Stimulated activated CD8-positive, alpha-beta memory T cell treated with anti-CD3 and anti-CD28 coated beads, Interleukin-15, amount 100 ng/mL, for 48 hours (primary cell): ENCODE measurements at regions not wholly inside any gene's neighbourhood (a gene's known extent, or its start where the extent isn't known, plus 50 kb on each side); places are given as distances from the start of the nearest gene placed in this dataset.

Experiments used
- DNase-seq, 2 donors: peaks; one replicate each; pipeline ENCODE4 v3.0.0-alpha.2; 2020; ENCODE audit warnings: low read depth in 2 of 2

DNA sequence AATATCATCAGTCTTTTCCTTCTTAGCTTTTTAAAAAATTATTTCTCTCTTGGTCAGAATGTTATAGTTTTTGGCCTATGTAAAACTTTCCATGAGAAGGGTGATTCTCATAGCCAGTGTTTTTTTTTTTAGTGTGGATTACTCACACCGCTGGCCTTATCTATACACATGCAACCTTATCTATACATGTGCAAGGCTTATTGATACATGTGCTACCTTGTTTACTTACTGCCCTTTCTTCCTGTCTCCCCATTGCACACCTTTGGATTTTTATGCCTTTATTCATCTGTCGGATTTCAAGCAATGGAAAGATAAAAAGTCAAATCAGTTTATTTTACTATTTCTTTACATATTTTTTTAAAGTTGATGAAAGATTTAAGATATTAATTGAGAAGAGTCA is 660.0 kb upstream of the FZD8 start:
- DNase-seq: no peak

DNA sequence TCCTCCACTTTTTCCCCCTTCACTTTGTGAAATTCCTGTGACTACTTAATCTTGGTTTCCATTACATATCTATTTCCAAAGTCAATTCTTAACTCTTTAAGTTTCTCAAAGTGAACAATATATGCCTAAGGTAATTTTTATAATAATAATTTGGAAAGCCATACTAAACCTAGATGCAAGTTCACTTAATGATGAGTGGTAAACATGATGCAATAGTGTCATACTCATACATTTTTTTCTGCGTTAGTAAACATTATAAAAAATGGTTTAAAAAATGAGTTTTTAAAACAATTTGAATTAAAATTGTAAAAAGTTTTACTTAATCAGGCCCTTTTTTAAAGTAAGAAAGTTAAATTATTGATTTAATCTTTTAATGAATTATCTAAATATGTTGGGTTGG is 659.4 kb upstream of the FZD8 start:
- DNase-seq: no peak

DNA sequence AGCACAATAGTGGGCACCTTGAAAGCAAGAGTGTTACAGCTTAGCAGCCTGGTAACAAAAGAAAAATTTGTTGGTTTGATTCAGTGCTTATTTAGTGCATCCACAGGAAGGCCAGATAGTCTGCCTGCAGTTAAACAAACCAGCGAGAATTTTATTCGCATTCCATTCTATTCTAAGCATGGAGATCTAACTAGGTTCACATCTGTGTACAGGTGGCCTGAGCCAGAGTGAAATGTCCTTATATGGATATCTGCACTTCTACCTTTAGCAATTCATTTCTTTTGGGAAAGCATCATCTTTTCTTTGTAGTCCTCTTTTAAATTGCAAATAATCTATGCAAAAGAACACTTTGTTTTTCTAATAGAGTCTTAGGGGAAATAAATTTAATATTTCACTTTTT is 659.0 kb upstream of the FZD8 start:
- DNase-seq: no peak

DNA sequence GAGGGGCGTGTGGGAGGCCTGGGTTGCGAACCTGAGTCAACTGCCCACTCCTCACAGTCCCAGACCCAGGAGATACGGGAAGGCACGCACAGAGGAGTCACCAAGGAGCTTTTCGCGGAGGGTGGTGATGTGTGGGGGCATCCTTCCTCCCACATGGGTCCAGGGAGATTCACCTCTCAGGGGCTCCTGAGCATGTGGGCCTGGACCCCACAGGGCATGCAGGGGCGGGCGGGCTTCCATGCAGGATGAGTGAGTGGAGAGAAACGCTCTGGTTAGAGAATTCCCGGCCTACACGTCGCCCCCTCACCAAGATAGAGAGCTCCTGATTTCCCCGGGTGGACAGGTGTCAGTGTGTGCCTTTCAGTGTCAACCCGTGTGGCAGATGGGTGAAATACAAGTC is 641.7 kb upstream of the FZD8 start:
- DNase-seq: no peak

DNA sequence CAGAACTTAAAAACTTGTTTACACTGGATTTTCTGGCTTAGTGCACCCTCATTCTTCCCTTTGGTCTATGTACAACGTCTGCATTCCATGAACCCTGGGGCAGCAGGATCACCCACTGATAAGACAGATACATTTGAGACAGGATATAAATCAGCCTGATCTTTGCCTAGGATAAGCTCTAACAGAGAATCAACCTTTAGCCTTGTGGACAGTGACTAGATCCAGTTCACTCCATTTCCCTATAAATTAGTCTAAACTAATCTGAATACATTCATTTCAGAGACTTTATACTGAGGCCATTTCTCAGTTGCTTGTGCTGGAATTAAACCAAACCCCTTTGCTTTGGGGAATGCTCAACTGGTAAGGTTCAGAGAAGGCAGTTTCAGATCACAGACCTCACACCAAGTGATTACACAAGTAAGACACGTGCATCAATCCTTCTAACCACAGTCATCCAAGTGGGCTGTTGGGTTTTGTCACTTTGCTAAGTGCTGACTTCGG is 639.8 kb upstream of the FZD8 start:
- no peak for DNase-seq

DNA sequence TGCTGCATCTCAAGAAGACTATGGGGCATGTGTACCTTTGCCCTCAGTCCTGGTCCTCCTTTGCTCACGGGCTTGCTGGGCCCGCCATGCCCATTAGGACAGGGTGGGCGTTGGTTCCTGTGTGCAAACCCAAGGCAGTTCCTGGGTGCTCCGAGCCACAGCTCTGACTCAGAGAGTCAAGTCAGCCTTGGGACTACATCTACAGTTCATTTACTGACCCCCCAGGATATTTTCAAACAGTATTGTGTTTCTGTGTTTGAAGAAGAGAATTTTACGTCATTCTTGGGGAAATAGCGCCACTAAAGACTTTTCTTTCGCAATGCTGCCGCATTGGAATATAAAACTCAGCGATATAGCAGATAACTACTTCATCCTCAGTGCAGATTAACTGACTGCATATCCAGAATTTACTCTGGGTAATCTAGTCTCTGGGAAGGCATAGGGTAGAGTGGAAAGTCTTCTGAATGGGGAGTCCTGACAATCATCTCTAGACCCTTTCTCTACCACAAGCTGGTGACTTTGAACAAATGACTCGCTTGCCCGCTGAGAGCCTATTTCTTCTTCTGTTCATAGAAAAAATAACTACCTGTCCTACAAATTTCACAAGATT is 638.9 kb upstream of the FZD8 start:
- no peak for DNase-seq

DNA sequence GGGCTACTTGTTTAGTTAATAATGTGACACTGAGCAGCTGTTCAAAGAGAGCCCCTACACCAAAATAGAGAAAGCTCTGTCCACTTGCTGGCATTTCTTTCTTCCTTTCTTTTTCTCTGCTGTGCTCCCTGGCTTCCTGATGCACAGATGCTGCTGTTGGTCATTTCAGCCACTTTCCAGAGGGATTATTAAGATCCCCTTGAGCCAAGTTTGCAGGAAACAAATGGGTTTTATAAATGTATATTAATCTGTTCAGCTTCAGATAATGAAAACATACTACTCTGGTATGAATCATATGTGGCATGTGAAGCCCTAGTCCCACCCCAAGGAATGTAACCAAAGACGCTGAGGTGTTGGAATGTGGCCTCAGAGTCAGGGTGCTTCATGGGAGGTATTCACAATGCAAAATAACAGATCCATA is 638.2 kb upstream of the FZD8 start:
- no peak for DNase-seq

DNA sequence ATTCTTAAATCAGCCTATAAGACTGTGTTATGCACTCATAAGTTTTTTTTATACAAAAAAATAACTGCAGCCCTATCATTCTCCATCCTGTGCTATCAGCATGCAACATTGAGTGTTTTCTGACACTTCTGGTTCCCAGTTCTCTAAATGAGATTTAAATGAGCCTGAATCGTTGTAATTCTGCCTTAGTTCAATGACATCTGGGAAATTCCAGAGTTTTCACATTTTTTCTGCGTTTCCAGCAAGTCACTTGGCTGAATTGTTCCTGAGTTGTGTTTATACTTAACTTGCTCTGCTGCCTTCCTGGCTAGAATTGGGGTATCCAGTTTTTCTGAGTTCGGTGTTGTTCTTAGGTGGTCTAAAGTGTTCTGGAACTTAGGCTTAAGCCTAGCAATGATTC is 636.1 kb upstream of the FZD8 start:
- no peak for DNase-seq

DNA sequence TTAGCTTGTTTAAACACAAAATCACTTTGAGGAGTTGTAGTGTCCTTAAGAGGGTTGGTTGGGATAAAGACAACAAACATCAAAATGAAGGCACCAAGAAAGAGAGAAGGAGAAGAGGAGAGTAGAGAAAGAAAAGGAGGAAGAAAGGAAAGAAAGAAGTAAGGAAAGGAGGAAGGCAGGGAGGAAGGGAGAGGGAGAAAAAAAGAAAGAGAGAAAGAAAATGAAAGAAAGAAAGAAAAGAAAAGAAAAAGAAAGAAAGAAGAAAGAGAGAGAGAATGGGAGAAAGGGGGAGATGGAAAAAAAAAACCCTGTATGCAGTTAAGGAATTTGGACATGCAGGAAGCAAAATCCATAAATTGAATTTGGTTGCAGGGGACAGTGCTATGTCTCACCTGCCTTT is 635.4 kb upstream of the FZD8 start:
- no peak for DNase-seq

DNA sequence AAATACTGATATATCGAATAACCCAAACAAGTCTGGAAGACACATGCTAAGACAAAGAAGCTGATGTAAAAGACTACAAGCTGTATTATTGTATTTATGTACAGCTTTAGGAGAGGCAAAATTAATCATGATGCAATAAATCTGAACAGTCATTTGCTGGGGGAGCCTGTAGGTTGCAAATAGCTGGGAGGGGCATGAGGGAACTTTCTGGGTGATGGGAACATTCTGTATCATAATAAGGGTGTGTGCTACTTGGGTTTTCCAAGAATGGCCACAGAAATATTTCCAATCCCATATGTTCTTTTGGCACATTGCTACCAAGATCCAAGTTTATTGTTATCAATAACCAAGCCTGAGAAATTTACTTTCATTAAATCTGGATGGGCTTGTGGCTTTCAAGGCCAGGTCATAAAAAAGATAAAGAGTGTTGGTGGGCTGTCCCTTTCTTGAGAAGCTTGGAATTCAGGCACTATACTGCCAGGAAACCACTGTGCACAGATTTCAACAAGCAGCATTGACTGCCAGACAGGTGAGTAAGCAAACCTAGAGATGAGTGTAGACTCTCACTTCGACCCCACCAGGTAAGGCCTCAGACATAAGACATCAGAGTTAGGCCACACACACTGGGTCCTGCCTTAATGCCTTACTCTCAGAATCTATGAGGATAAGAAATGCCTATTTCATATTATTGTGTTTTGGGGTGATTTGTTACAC is 629.7 kb upstream of the FZD8 start:
- DNase-seq: no peak

DNA sequence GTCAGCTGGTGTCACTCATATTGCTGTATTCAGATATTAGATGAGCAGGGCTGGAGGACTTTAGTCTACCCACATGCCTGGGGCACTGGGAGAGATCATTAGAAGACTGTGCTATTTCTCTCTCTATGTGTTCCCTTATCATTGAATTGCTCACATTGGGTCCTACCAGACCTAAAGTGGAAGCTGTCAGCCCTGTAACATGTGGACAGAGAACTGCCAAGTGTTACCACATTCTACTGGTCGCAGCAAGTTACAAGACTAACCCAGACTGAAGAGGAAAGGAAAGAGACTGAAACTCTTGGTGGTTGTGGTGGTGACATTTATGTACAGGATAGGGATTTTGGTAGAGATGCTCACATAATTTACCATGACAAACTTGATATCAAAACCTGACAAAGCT is 627.1 kb upstream of the FZD8 start:
- no peak for DNase-seq

DNA sequence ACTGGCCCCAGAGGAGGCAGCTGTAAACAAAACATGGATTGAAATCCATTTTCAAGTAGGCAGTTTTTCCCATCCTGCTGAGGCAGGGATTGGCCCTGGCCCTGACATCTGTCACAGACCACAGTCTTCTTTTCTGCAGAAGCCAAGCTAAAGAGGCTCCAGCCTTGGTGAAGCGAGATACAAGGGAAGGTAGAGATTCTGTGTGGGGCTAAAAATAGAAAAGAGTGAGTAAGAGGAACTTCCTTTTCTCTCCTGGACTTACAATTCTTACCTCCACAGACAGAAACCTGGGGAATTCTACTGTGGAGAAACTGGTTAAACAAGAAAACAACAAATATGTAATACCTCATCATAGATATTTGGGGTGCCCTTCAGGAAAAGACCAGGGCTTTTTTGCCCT is 624.8 kb upstream of the FZD8 start:
- no peak for DNase-seq

DNA sequence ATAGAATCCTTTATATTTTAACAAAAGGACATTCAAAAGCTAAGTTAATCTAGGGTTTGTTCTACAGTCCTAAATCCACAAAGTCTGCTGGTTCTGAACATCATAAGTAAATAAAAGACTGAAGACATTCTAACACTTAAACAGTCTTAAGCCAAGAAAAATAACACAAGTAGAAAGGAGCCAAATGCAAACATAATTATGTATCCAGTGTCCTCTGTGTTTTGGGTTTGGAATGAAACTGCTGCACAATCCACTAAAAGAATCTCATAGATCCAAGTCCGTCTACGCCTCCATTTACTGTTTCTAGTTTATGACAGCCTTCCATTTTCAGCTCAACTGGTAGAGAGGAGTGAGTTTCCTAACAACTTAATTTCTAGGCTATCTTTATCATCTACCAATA is 623.6 kb upstream of the FZD8 start:
- DNase-seq: no peak

DNA sequence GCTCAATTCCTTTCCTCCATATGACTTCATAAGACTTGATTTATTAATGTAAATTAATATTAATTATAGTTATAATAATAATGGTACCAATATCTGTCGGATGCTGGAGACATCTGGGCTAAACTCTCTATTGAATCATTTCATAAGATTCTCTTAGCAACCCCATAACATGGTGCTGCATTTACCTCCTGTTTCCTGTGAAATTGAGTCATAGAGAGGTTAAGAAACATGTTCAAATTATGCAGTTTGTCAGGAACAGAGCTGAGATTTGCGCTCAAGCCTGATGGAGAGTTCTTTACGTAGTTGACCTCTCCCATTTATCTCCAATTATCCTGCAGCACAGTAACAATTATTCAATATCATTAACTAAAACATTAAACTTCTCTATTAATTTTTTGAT is 621.8 kb upstream of the FZD8 start:
- no peak for DNase-seq

DNA sequence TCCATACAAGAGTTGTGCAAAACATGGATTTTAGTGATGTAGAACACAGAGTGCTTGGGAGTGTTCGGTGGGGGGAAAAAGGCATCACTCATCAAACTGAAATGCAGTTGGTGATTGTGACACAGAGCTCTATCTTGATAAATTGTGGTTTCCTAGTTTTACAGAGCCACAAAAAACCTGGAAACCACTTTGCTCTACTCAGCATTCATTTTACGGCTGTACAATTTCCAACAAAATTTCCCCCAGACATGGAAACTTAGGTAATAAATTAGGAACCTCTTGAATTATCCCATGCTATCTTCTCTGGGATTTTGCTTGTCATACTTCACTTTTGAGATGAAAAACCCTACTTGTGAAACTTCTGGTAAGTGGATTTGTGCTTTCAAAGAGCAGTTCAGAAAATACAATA is 614.9 kb upstream of the FZD8 start:
- DNase-seq: no peak

DNA sequence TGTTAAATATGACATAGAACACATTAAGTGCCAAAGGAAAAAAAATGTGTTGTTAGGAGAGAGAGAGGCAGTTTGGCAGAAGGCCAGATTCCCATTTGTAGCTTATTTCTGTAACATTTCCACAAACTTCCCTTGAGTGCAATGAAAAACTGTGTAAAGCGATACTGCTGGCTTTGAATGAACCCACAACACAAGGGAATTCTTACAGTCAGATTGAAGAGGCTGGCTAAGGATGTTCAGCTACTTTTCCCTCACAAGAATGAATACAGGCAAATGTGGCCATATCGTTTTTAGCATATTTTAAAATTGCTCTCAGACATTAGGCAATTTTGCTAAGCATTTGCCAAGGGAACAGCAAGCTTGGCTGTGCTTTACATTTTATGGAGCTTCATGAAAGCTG is 614.1 kb upstream of the FZD8 start:
- DNase-seq: no peak

DNA sequence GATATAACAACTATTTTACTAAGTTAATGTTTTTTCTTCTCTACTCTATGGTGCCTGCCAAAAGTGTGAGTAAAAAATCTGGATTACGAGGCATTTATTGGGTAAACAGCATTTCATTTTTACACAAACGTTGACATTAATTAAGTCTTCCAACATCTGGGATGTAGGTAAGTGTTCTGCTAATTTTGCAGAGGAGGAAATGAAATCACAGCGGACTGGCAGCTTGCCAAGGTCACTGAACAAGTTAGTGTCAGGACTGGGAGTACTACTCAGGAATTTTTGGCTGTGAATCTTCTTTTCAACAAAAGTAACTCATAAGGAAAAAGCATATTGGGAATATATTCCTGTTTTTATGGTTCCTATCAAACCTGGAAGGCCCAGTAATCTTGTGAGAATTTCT is 612.1 kb upstream of the FZD8 start:
- no peak for DNase-seq

DNA sequence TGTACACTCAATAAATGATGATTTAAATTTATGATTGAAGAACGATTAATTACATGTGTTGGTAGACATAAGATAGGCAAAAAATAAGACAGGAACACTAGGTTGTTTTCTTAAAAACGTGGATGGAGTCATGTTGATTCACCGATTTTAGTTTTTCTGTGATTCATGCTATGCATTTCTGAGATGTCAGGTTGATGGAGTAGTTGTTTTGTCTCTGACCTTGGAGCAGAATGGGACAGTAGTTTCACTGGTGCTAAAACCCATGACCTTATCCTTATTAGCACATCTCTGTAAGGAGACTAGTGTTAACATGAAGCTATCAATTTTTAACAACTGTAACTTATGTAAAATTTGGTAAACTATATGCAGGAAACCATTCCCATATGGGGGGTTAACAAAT is 611.6 kb upstream of the FZD8 start:
- no peak for DNase-seq

DNA sequence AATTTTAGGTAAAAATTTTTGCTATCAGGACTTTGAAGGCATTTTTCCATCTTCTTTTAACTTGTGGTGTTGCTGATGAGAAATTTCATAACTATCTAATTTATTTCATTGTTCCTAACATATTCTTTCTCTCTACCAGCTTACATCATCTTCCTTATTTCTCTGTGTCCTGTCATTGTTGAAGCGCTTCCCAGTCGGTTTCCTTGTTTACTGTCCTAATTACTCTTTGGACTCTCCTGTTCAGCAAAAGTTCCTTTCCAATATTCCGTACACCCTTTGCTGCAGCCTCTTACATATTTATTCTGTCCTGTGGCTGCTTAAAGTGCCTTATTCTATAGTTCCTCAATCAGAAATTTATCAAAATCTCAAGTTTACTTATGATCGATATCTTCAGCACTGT is 609.0 kb upstream of the FZD8 start:
- no peak for DNase-seq

DNA sequence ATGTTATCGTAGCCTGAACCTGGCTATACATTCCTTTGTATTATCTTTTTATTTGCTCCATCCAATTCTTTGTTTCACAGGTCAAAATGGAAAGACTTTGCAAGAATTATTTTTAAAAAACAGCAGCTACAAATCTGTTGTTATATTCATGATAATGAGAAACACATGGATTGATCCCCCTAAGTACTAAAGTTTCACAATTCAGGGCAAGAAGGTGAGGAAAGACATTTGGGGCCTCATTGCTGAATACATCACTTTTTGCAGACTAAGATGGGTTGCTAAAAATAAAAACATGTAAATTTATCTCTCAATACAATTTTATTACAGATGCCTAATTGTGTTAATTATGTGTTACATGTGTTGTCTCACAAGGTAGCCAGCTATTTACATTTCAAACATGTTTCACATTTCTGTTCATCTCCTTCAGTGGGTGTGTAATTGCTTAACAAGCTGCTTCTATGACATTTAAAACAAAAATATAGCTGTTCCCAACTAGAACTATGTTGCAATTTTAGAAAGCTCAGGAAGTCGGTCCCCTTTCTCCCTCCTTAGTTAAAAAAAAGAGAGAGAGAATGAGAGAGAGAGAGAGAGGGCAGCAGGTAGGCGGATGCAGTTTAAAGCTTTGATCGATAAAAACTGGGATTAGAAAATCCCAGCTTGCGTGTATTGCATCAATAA is 606.3 kb upstream of the FZD8 start:
- no peak for DNase-seq

DNA sequence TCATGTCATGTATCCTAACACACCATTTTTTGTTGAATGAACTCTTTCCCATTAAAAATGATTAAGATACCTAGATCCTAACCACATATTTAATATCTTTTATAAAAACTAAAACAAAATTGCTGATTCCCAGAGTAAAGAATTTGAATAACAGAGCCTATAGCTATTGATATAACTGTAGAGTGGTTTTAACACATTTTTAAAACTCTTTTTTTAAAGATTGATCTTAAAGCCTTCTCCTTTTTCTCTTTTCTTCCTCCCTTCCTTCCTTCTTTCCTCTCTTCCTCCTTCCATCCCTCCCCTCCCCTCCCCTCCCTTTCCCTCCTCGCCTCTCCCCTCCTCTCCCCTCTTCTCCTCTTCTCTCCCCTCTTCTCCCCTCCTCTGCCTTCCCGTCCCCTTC is 605.4 kb upstream of the FZD8 start:
- no peak for DNase-seq

DNA sequence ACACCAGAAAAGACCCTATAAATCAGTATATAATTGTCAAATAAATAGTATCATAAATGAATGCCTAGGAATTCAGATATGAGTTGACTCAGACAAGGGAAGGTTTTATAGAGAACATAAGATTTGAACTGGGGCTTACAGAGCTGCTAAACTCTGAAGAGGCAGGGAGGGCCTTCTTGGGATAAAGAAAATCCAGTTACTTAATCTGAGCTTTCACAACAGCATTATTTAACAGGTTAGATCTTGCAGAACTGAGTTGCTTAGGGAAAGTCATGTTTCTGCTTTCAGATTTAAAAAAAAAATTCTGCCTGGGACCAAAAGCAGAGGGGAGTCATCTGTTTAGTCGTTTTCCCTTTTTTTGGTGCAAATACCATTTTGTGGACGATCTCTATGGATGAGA is 594.8 kb upstream of the FZD8 start:
- no peak for DNase-seq

DNA sequence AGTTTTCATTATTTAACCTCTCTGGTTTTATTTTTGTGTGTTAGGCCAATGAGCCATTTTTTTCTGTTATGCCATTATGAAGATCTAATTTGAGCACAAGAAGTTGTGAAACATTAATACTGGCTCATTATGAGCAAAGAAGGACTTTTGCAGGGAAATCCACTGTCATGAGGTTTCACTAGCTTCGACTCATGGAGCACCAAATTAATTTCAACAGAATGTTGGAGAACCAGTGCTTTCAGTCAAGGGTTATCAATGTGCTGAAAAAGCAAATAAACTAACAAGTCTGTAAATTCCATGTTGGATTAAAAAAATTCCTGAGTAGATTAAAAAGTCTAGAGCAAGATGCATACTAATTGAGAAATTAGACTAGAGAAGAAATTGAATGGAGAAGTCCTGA is 594.2 kb upstream of the FZD8 start:
- DNase-seq: no peak
